ENCODE measurements at regions not wholly inside any gene's neighbourhood (a gene's known extent, or its start where the extent isn't known, plus 50 kb on each side); places are given as distances from the start of the nearest gene placed in this dataset.

- TF ChIP-seq CTCF (IDR thresholded peaks at IDR 0.05) = no peak
- TF ChIP-seq ZFX (IDR thresholded peaks at IDR 0.05; ENCODE audit: borderline replicate concordance) = no peak
These were observed 803.7 kb downstream of the MCTP2 start for GRCh38 chr15:95035106-95035505.

All from 22Rv1 (cell line).